ENCODE measurements at regions not wholly inside any gene's neighbourhood (a gene's known extent, or its start where the extent isn't known, plus 50 kb on each side); places are given as distances from the start of the nearest gene placed in this dataset.

- TF ChIP-seq POLR2A (IDR thresholded peaks at IDR 0.05): no peak
- TF ChIP-seq CTCF (IDR thresholded peaks at IDR 0.05): no peak
Observed at GRCh38 chr3:116864590-116864927, 155.0 kb downstream of the TUSC7 start.

Data from thyroid gland (tissue), 4 donors.